Nephron (organoid): ENCODE measurements at regions not wholly inside any gene's neighbourhood (a gene's known extent, or its start where the extent isn't known, plus 50 kb on each side); places are given as distances from the start of the nearest gene placed in this dataset.
A peak's percentile ranks its signal among the peaks of the same experiment; 100 is the strongest.

Experiments
- H3K27ac Mint-ChIP-seq, 3 experiments: 2 replicates each; pipeline ENCODE4 v1.8.0; 2020; ENCODE audit warnings: mixed read lengths in 3 of 3, mild to moderate bottlenecking in 2 of 3, moderate library complexity in 1 of 3
- H3K27me3 Mint-ChIP-seq: 2 replicates; pipeline ENCODE4 v1.8.0; 2021; ENCODE audit warnings: low read depth, mild to moderate bottlenecking, moderate library complexity, mixed read lengths
- H3K36me3 Mint-ChIP-seq: 2 replicates; pipeline ENCODE4 v1.8.0; 2020; ENCODE audit warnings: low read depth, mixed read lengths
- H3K4me1 Mint-ChIP-seq: 2 replicates; pipeline ENCODE4 v1.8.0; 2020; ENCODE audit warnings: mixed read lengths
- H3K4me3 Mint-ChIP-seq, 3 experiments: 2 replicates each; pipeline ENCODE4 v1.8.0; 2020; ENCODE audit warnings: mild to moderate bottlenecking in 3 of 3, mixed read lengths in 3 of 3, moderate library complexity in 2 of 3
- H3K9me3 Mint-ChIP-seq: 2 replicates; pipeline ENCODE4 v1.8.0; 2020; ENCODE audit warnings: mixed read lengths
- CTCF ChIP-seq, 3 experiments: fragments of 200-600 bp; sonication (generic); IDR thresholded peaks; one replicate each; pipeline ENCODE4 v1.5.0; 2021; ENCODE audit warnings: antibody characterized with exemption in 3 of 3; ENCODE audit not compliant: unreplicated experiment in 3 of 3

DNA sequence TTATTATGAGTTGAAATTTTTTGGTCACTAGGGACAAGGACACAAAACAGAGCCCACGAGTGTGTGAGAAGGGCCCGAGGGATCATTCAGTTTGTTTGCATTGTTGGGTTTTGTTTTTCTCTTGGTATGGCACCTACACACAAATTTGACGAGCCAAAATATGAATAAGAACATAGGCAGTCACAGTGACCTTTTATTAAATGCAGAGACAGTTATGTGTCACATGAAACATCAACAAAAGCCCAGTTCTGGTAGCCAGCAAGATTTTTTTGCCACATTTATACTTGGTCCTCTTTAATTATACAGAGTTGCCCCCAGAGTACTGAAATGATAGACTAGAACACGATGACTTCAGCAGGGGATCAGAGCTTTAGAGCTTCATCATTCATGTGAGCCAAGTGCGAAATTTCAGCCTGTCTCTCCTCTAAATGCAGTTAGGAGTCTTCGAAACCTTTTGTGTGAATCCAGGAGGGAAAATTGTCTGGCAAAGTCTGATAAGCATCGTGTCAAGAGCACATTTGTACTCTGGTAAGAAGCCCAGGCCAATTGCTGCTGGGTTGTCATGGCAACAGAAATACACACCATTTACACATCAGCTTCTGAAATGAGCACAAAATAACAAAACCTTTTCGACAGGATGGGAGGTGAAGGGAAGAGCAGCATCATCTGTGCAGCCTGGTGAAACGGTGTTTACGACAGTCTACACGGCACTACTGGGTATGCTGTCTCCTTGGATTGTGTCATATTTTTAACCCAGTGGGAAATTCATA lies 79.2 kb upstream of the RIPOR2 start:
- no peaks in the 10 kb centered on the region for H3K36me3 Mint-ChIP-seq
- H3K4me1 Mint-ChIP-seq = peaks cover 29% of the 10 kb centered on the region
- peak overlapping the region in 1 of 3 experiments; percentile 12 for H3K27ac Mint-ChIP-seq
- H3K4me3 Mint-ChIP-seq = no peak overlapping the region
- no peaks in the 10 kb centered on the region for H3K9me3 Mint-ChIP-seq
- no peaks in the 10 kb centered on the region for H3K27me3 Mint-ChIP-seq
- no peak for TF ChIP-seq CTCF (IDR thresholded peaks at IDR 0.05; ENCODE audit: unreplicated experiment in 3 of 3)

DNA sequence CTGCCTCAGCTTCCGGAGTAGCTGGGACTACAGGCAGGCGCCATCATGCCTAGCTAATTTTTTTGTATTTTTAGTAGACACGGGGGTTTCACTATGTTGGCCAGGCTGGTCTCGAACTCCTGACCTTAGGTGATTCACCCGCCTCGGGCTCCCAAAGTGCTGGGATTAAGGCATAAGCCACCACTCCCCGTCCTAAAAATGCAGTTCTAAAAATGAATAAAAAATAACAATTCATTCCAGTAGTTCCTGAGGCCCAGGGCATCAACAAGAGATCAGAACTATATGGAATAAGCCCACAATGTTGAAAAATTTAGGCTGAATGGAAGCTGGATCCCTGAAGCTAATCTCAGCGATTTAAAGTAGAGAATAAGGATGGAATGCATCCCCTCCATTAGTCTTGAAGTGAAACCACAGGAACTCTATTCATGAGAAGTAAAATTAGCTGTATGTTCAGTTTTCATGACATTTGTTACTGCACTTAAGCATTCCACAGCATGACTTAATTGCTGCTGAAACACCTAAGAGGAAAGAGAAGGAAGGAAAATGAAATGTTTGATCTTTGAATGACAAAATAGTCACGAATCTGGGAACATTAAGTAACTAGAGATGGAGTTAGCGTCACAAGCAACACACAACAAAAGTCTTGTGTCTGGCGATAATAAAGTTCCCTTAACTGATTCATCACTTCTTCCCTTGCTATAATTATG lies 80.4 kb upstream of the RIPOR2 start:
- Mint-ChIP-seq H3K4me1 (peaks cover 29% of the 10 kb centered on the region), H3K36me3 (no peaks in the 10 kb centered on the region), H3K27ac (peak overlapping the region in 1 of 3 experiments; percentile 7), H3K27me3 (no peaks in the 10 kb centered on the region), H3K4me3 (no peak overlapping the region), H3K9me3 (no peaks in the 10 kb centered on the region)
- no peak for TF ChIP-seq CTCF (IDR thresholded peaks at IDR 0.05; ENCODE audit: unreplicated experiment in 3 of 3)

DNA sequence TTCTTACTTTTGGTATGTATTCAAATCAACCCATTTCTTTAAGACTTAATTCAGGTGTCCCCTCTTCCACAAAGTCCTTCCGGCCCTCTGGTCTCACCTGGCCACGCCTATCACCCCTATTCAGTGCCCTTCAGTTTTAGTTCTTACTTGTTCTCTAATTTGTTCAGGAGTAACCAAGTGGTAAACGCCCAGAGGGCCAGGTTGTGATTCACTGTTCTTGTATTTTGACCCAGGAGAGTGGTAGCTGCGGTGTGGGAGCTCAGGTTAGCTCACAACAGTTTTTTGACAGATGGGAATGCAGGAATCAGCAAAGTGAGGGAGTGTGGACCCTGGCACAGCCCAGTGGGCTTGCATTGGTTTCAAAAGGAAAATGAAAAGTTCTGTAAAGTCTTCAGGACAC lies 81.7 kb upstream of the RIPOR2 start:
- no peak for TF ChIP-seq CTCF (IDR thresholded peaks at IDR 0.05; ENCODE audit: unreplicated experiment in 3 of 3)
- no peak overlapping the region for H3K4me3 Mint-ChIP-seq
- H3K27ac Mint-ChIP-seq = no peak overlapping the region
- no peaks in the 10 kb centered on the region for H3K9me3 Mint-ChIP-seq
- H3K4me1 Mint-ChIP-seq = peaks cover 24% of the 10 kb centered on the region
- no peaks in the 10 kb centered on the region for H3K36me3 Mint-ChIP-seq
- no peaks in the 10 kb centered on the region for H3K27me3 Mint-ChIP-seq

DNA sequence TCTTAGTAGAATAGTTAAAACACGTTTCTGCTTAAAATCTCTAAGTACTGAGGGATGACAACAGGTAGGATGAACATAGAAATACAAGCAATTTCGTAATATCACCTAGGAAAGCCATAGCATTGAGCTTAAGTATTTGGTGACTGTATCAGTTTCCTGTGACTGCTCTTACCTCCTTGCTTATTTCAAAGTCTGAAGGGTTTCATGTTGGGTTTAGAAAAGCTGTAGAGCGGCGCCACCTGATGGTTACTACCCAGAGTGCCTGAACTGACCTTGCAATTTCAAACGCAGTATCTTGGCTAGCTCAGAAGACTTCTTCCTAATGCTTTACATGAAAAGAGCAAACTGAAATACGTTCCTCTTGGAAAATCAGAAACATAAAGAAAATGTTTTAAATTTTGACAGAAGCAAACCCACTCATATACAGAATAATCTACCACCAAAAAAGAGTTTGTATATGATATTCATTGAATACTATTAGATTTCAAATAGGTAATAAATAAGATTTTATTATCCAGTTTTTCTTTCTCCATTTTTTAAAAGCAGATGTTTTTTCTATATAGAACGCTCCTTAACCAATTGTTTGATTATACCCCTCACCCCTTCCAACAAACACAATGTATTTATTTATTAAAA lies 82.3 kb upstream of the RIPOR2 start:
- Mint-ChIP-seq H3K4me1 (peaks cover 20% of the 10 kb centered on the region), H3K27me3 (no peaks in the 10 kb centered on the region), H3K9me3 (no peaks in the 10 kb centered on the region), H3K4me3 (no peak overlapping the region), H3K36me3 (no peaks in the 10 kb centered on the region), H3K27ac (no peak overlapping the region)
- TF ChIP-seq CTCF (IDR thresholded peaks at IDR 0.05; ENCODE audit: unreplicated experiment in 3 of 3) = peak; percentile 22 to 46 (median 26)

DNA sequence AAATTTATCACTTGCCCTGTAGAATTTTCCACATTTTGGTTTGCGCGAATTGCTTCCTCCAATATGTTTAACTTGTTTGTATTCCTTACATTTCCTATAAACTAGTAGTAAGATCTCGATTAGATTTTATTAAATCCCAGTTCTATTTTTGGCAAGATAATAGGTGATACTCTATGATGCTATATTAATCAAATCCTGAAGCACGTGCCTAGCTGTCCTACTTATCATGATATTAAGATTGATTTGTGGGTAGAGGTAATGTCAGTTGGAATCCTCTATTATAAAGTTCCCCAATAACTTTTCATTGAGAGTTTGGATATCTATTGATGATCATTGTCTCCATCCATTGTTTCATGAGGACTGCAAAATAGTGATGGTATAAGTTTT lies 82.8 kb upstream of the RIPOR2 start:
- Mint-ChIP-seq H3K36me3 (no peaks in the 10 kb centered on the region), H3K27ac (no peak overlapping the region), H3K4me3 (no peak overlapping the region), H3K9me3 (no peaks in the 10 kb centered on the region), H3K4me1 (peaks cover 15% of the 10 kb centered on the region), H3K27me3 (no peaks in the 10 kb centered on the region)
- no peak for TF ChIP-seq CTCF (IDR thresholded peaks at IDR 0.05; ENCODE audit: unreplicated experiment in 3 of 3)
